Neural cell (in vitro differentiated cells): ENCODE measurements at regions not wholly inside any gene's neighbourhood (a gene's known extent, or its start where the extent isn't known, plus 50 kb on each side); places are given as distances from the start of the nearest gene placed in this dataset.

Experiments
- H2AFZ ChIP-seq: fragments of 200-600, 300-800 bp; sonication (generic), shearing (Covaris generic); 2 replicates; pipeline ENCODE4 v1.6.0; 2014; ENCODE audit warnings: low read depth, mild to moderate bottlenecking, antibody characterized with exemption, low read length, moderate library complexity
- H3F3A ChIP-seq: fragments of 200-600 bp; shearing (Covaris generic); 2 replicates; pipeline ENCODE4 v1.6.1; 2016; ENCODE audit warnings: mild to moderate bottlenecking, moderate library complexity, mixed read lengths, antibody characterized with exemption, low read length; ENCODE audit not compliant: insufficient read depth, poor library complexity, severe bottlenecking
- H3K27ac ChIP-seq: fragments of 200-600, 300-800 bp; sonication (generic), shearing (Covaris generic); 2 replicates; pipeline ENCODE4 v1.5.1; 2014; ENCODE audit warnings: mild to moderate bottlenecking, low read length, moderate library complexity
- H3K27me3 ChIP-seq: fragments of 300-800, 200-600 bp; sonication (generic), shearing (Covaris generic); 2 replicates; pipeline ENCODE4 v1.6.0; 2014; ENCODE audit warnings: mild to moderate bottlenecking, low read depth, low read length, moderate library complexity; ENCODE audit not compliant: insufficient read depth
- H3K36me3 ChIP-seq: fragments of 300-800, 200-600 bp; sonication (generic), shearing (Covaris generic); 2 replicates; pipeline ENCODE4 v1.5.1; 2014; ENCODE audit warnings: mild to moderate bottlenecking, antibody characterized with exemption, low read length, moderate library complexity; ENCODE audit not compliant: insufficient read depth
- H3K4me2 ChIP-seq: fragments of 300-800, 200-600 bp; sonication (generic), shearing (Covaris generic); 2 replicates; pipeline ENCODE4 v1.6.0; 2014; ENCODE audit warnings: mild to moderate bottlenecking, low read length
- H3K4me3 ChIP-seq: fragments of 300-800, 200-600 bp; sonication (generic), shearing (Covaris generic); 2 replicates; pipeline ENCODE4 v1.5.1; 2014; ENCODE audit warnings: mild to moderate bottlenecking, low read length, moderate library complexity
- H3K79me2 ChIP-seq: fragments of 200-600 bp; shearing (Covaris generic); replicated peaks from 2 replicates; pipeline ENCODE4 v1.6.0; 2014; ENCODE audit warnings: mild to moderate bottlenecking, low read length, moderate library complexity; ENCODE audit not compliant: insufficient read depth
- H3K9ac ChIP-seq: fragments of 300-800, 200-600 bp; sonication (generic), shearing (Covaris generic); 2 replicates; pipeline ENCODE4 v1.6.1; 2016; ENCODE audit warnings: mild to moderate bottlenecking, low read length, mixed read lengths
- H3K9me2 ChIP-seq: fragments of 200-600 bp; shearing (Covaris generic); 2 replicates; pipeline ENCODE4 v1.6.1; 2016; ENCODE audit warnings: mild to moderate bottlenecking, low read length, mixed read lengths; ENCODE audit not compliant: insufficient read depth
- H3K9me3 ChIP-seq: fragments of 200-600, 300-800 bp; sonication (generic), shearing (Covaris generic); 2 replicates; pipeline ENCODE4 v1.6.1; 2016; ENCODE audit warnings: mild to moderate bottlenecking, mixed run types, low read length, moderate library complexity, mixed read lengths
- H4K20me1 ChIP-seq: fragments of 200-600 bp; shearing (Covaris generic); 2 replicates; pipeline ENCODE4 v1.6.1; 2016; ENCODE audit warnings: mild to moderate bottlenecking, mixed run types; ENCODE audit not compliant: insufficient read depth
- EP300 ChIP-seq: fragments of 450-650 bp; conservative IDR thresholded peaks from 2 replicates; pipeline ENCODE4 v1.6.1; 2014; ENCODE audit warnings: antibody characterized with exemption, mild to moderate bottlenecking, moderate library complexity; ENCODE audit not compliant: poor library complexity, severe bottlenecking
- EZH2 ChIP-seq: fragments of 200-600, 300-800 bp; shearing (Covaris generic), sonication (generic); IDR thresholded peaks from 2 replicates; pipeline ENCODE4 v1.6.1; 2014; ENCODE audit warnings: antibody characterized with exemption, low read length, borderline replicate concordance, mild to moderate bottlenecking; ENCODE audit not compliant: insufficient read depth, poor library complexity, severe bottlenecking
- MXI1 ChIP-seq: fragments of 450-650 bp; conservative IDR thresholded peaks from 2 replicates; pipeline ENCODE4 v1.6.1; 2014; ENCODE audit warnings: antibody characterized with exemption, mild to moderate bottlenecking; ENCODE audit not compliant: poor library complexity, severe bottlenecking
- POLR2AphosphoS5 ChIP-seq: IDR thresholded peaks from 2 replicates; pipeline ENCODE4 v1.6.1; 2012
- RAD21 ChIP-seq: fragments of 450-650 bp; conservative IDR thresholded peaks from 2 replicates; pipeline ENCODE4 v1.6.1; 2014; ENCODE audit warnings: antibody characterized with exemption, mild to moderate bottlenecking, moderate library complexity
- SMC3 ChIP-seq: fragments of 450-650 bp; conservative IDR thresholded peaks from 2 replicates; pipeline ENCODE4 v1.6.1; 2014; ENCODE audit warnings: antibody characterized with exemption, mild to moderate bottlenecking, moderate library complexity; ENCODE audit not compliant: poor library complexity
- TAF1 ChIP-seq: IDR thresholded peaks from 2 replicates; pipeline ENCODE4 v1.6.1; 2012; ENCODE audit warnings: low read depth
- TF ChIP-seq, protein P1 (sequence below): fragments of 450-650 bp; IDR thresholded peaks from 2 replicates; pipeline ENCODE4 v1.5.1; 2014; ENCODE audit warnings: antibody characterized with exemption, mild to moderate bottlenecking, moderate library complexity; ENCODE audit not compliant: poor library complexity, severe bottlenecking
- TF ChIP-seq, protein P2 (sequence below): IDR thresholded peaks from 2 replicates; pipeline ENCODE4 v1.6.1; 2012; ENCODE audit warnings: borderline replicate concordance

DNA sequence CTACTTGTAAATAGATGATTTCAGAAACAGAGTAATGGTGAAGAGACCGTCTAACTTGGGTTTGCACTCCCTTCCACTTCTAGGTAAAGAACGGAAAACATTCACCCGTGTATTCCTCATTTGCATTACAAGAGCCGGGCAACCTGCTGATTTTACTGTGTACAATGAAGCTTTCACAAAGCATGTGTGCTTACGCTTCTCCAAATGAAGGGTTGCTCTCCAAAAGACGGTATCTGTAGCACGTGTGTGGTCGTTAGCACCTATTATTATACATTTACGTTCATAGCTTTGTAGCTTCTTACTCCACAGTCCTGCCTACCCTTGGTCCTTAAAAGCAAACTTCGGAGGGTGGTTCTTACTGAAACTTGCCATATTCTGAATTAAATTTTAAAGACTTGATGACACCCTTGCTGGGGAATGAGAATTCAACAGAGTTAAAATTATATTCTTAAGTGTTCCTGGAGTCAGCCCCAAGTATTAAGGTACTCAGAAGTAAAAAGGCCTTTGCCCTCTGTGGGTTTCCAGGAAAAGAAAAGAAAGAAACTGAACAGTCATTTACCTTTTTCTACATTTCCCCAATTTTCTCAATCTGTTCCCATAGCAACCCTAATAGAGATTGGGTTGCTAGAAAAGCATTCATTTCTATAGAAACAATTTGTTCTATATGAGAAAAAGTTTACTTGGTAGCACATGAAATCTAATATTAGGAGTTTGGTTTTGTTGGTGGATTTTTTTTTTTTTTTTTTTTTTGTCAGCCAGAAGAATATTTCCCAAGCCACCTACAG lies 61.9 kb upstream of the KCNG1 start:
- H3K9ac ChIP-seq, result no peak overlapping the region
- no peak overlapping the region for H2AFZ ChIP-seq
- no peaks in the 10 kb centered on the region for H3F3A ChIP-seq
- TF ChIP-seq MXI1 (no peak), TAF1 (no peak), SMC3 (no peak), RAD21 (no peak), EZH2 (no peak), POLR2AphosphoS5 (no peak), EP300 (no peak)
- TF ChIP-seq, protein P1, sequence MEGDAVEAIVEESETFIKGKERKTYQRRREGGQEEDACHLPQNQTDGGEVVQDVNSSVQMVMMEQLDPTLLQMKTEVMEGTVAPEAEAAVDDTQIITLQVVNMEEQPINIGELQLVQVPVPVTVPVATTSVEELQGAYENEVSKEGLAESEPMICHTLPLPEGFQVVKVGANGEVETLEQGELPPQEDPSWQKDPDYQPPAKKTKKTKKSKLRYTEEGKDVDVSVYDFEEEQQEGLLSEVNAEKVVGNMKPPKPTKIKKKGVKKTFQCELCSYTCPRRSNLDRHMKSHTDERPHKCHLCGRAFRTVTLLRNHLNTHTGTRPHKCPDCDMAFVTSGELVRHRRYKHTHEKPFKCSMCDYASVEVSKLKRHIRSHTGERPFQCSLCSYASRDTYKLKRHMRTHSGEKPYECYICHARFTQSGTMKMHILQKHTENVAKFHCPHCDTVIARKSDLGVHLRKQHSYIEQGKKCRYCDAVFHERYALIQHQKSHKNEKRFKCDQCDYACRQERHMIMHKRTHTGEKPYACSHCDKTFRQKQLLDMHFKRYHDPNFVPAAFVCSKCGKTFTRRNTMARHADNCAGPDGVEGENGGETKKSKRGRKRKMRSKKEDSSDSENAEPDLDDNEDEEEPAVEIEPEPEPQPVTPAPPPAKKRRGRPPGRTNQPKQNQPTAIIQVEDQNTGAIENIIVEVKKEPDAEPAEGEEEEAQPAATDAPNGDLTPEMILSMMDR, result no peak
- TF ChIP-seq, protein P2, sequence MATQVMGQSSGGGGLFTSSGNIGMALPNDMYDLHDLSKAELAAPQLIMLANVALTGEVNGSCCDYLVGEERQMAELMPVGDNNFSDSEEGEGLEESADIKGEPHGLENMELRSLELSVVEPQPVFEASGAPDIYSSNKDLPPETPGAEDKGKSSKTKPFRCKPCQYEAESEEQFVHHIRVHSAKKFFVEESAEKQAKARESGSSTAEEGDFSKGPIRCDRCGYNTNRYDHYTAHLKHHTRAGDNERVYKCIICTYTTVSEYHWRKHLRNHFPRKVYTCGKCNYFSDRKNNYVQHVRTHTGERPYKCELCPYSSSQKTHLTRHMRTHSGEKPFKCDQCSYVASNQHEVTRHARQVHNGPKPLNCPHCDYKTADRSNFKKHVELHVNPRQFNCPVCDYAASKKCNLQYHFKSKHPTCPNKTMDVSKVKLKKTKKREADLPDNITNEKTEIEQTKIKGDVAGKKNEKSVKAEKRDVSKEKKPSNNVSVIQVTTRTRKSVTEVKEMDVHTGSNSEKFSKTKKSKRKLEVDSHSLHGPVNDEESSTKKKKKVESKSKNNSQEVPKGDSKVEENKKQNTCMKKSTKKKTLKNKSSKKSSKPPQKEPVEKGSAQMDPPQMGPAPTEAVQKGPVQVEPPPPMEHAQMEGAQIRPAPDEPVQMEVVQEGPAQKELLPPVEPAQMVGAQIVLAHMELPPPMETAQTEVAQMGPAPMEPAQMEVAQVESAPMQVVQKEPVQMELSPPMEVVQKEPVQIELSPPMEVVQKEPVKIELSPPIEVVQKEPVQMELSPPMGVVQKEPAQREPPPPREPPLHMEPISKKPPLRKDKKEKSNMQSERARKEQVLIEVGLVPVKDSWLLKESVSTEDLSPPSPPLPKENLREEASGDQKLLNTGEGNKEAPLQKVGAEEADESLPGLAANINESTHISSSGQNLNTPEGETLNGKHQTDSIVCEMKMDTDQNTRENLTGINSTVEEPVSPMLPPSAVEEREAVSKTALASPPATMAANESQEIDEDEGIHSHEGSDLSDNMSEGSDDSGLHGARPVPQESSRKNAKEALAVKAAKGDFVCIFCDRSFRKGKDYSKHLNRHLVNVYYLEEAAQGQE, result no peak
- H3K4me3 ChIP-seq, result no peak overlapping the region
- H3K27ac ChIP-seq, result no peak overlapping the region
- no peak overlapping the region for H3K4me2 ChIP-seq
- H3K36me3 ChIP-seq, result no peaks in the 10 kb centered on the region
- H3K9me3 ChIP-seq, result no peaks in the 10 kb centered on the region
- H4K20me1 ChIP-seq, result no peaks in the 10 kb centered on the region
- no peaks in the 10 kb centered on the region for H3K9me2 ChIP-seq
- no peaks in the 10 kb centered on the region for H3K27me3 ChIP-seq
- H3K79me2 ChIP-seq, result no peaks in the 10 kb centered on the region

DNA sequence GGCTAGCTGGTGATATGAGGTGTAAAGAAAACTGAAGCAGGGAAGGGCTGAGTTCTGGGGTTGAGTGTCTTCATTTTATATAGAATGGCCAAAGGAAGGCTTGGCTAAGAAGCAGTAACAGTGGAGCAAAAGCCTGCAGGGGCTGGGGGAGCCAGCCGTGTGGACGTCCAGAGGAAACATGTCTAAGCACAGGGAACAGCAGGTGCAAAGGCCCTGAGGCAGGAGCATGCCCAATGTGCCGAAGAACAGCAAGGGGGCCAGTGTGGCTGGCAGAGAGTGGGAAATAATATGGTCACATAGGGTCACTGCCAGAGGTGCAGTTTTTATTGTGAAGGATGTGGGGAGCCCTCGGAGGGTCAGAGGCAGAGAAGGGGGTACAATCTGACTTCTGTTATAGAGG lies 60.5 kb upstream of the KCNG1 start:
- no peaks in the 10 kb centered on the region for H3K9me2 ChIP-seq
- no peak overlapping the region for H3K4me3 ChIP-seq
- no peak overlapping the region for H3K9ac ChIP-seq
- no peaks in the 10 kb centered on the region for H3K79me2 ChIP-seq
- H3K27me3 ChIP-seq, result no peaks in the 10 kb centered on the region
- H3K9me3 ChIP-seq, result no peaks in the 10 kb centered on the region
- no peaks in the 10 kb centered on the region for H3F3A ChIP-seq
- no peak overlapping the region for H3K4me2 ChIP-seq
- H3K36me3 ChIP-seq, result no peaks in the 10 kb centered on the region
- no peak for TF ChIP-seq MXI1
- TF ChIP-seq SMC3, result no peak
- no peak for TF ChIP-seq EP300
- TF ChIP-seq TAF1, result no peak
- no peak for TF ChIP-seq POLR2AphosphoS5
- TF ChIP-seq RAD21, result no peak
- TF ChIP-seq, protein P1, result no peak
- TF ChIP-seq EZH2, result no peak
- TF ChIP-seq, protein P2, result no peak
- no peak overlapping the region for H3K27ac ChIP-seq
- no peaks in the 10 kb centered on the region for H4K20me1 ChIP-seq
- no peak overlapping the region for H2AFZ ChIP-seq
